ENCODE measurements at regions not wholly inside any gene's neighbourhood (a gene's known extent, or its start where the extent isn't known, plus 50 kb on each side); places are given as distances from the start of the nearest gene placed in this dataset.

DNA sequence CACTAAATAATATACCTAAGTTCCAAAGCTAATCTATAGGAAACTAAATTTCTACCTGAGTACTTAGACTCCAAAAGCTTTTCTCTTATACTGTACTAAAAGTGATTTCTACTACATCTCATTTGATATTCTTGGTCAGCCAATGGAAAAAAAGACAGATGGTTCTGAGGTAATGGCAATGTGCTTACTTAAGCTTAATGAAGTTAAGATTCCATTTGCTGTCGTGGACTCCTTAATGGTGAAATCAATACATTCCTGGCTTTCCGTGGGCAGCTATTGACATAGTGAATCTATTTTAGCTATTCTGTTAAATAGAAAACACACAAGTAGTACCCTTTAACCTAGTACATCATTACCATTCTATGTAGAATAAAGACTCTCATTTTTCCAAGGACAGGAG is 1825.6 kb upstream of the CDH9 start (continued):
- TF ChIP-seq, protein P1, sequence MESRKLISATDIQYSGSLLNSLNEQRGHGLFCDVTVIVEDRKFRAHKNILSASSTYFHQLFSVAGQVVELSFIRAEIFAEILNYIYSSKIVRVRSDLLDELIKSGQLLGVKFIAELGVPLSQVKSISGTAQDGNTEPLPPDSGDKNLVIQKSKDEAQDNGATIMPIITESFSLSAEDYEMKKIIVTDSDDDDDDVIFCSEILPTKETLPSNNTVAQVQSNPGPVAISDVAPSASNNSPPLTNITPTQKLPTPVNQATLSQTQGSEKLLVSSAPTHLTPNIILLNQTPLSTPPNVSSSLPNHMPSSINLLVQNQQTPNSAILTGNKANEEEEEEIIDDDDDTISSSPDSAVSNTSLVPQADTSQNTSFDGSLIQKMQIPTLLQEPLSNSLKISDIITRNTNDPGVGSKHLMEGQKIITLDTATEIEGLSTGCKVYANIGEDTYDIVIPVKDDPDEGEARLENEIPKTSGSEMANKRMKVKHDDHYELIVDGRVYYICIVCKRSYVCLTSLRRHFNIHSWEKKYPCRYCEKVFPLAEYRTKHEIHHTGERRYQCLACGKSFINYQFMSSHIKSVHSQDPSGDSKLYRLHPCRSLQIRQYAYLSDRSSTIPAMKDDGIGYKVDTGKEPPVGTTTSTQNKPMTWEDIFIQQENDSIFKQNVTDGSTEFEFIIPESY (IDR thresholded peaks at IDR 0.05; ENCODE audit: borderline replicate concordance, low read depth): no peak
- TF ChIP-seq, protein P2, sequence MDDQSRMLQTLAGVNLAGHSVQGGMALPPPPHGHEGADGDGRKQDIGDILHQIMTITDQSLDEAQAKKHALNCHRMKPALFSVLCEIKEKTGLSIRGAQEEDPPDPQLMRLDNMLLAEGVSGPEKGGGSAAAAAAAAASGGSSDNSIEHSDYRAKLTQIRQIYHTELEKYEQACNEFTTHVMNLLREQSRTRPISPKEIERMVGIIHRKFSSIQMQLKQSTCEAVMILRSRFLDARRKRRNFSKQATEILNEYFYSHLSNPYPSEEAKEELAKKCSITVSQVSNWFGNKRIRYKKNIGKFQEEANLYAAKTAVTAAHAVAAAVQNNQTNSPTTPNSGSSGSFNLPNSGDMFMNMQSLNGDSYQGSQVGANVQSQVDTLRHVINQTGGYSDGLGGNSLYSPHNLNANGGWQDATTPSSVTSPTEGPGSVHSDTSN (IDR thresholded peaks at IDR 0.05): no peak
- TF ChIP-seq, protein P3, sequence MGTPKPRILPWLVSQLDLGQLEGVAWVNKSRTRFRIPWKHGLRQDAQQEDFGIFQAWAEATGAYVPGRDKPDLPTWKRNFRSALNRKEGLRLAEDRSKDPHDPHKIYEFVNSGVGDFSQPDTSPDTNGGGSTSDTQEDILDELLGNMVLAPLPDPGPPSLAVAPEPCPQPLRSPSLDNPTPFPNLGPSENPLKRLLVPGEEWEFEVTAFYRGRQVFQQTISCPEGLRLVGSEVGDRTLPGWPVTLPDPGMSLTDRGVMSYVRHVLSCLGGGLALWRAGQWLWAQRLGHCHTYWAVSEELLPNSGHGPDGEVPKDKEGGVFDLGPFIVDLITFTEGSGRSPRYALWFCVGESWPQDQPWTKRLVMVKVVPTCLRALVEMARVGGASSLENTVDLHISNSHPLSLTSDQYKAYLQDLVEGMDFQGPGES (IDR thresholded peaks at IDR 0.05; ENCODE audit: low read depth, low read length): no peak
- TF ChIP-seq, protein P4, sequence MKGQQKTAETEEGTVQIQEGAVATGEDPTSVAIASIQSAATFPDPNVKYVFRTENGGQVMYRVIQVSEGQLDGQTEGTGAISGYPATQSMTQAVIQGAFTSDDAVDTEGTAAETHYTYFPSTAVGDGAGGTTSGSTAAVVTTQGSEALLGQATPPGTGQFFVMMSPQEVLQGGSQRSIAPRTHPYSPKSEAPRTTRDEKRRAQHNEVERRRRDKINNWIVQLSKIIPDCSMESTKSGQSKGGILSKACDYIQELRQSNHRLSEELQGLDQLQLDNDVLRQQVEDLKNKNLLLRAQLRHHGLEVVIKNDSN (IDR thresholded peaks at IDR 0.05; ENCODE audit: borderline replicate concordance, low read depth): no peak
- TF ChIP-seq EZH2phosphoT487 (IDR thresholded peaks at IDR 0.05; ENCODE audit: borderline replicate concordance, low read depth) (no peak), NFIC (IDR thresholded peaks at IDR 0.05; ENCODE audit: borderline replicate concordance) (no peak)
- TF ChIP-seq, protein P5, sequence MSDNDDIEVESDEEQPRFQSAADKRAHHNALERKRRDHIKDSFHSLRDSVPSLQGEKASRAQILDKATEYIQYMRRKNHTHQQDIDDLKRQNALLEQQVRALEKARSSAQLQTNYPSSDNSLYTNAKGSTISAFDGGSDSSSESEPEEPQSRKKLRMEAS (IDR thresholded peaks at IDR 0.05; ENCODE audit: low read depth): no peak

DNA sequence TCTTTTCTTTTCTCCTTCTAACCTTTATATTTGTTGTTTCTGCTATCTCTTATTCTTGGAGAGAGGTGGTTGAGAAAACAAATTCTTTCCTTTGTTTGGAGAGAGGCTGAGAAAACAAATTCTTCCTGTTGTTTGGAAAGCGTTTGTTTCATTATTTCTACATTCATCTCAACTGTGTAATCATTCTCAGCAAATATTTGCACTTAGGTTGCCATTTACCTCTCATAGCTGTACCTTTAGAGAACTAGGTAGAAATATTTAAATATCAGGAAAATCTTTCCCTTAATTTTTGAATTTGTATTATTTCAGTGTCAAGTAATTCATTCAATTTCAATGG is 1824.4 kb upstream of the CDH9 start:
- TF ChIP-seq NFIC (IDR thresholded peaks at IDR 0.05; ENCODE audit: borderline replicate concordance) (no peak), TEAD4 (IDR thresholded peaks at IDR 0.05; ENCODE audit: borderline replicate concordance, insufficient read depth) (no peak), GABPA (IDR thresholded peaks at IDR 0.05; ENCODE audit: low read depth) (no peak), ELF1 (IDR thresholded peaks at IDR 0.05) (no peak), RAD21 (IDR thresholded peaks at IDR 0.05; ENCODE audit: low read length) (no peak), MEF2A (IDR thresholded peaks at IDR 0.05; ENCODE audit: borderline replicate concordance, low read depth) (no peak), YY1 (IDR thresholded peaks at IDR 0.05; ENCODE audit: low read depth) (no peak), MXI1 (IDR thresholded peaks at IDR 0.05; ENCODE audit: low read depth, low read length) (no peak), NRF1 (IDR thresholded peaks at IDR 0.05; ENCODE audit: low read depth, low read length) (no peak), POLR2AphosphoS5 (IDR thresholded peaks at IDR 0.05; ENCODE audit: low read depth, low read length) (no peak), EP300 (IDR thresholded peaks at IDR 0.05; ENCODE audit: borderline replicate concordance in 1 of 2, low read depth in 1 of 2, low read length in 1 of 2) (no peak), SMC3 (IDR thresholded peaks at IDR 0.05; ENCODE audit: low read depth, low read length) (no peak), TCF12 (IDR thresholded peaks at IDR 0.05) (no peak), RXRA (IDR thresholded peaks at IDR 0.05; ENCODE audit: borderline replicate concordance, low read depth) (no peak), SIN3A (IDR thresholded peaks at IDR 0.05; ENCODE audit: borderline replicate concordance, low read depth, low read length) (no peak), FOXM1 (IDR thresholded peaks at IDR 0.05; ENCODE audit: low read depth) (no peak), FOXJ3 (CRISPR knock-in tag; IDR thresholded peaks at IDR 0.05) (no peak)
- TF ChIP-seq, protein P5 (IDR thresholded peaks at IDR 0.05; ENCODE audit: low read depth): no peak
- TF ChIP-seq, protein P2 (IDR thresholded peaks at IDR 0.05): no peak
- no peaks in the 10 kb centered on the region for H3K36me3 ChIP-seq (replicated peaks in 1 of 2; ENCODE audit: control insufficient read depth in 1 of 2, insufficient read depth in 2 of 2, low read length in 1 of 2)
- CTCF ChIA-PET: no interaction called here
- no peak overlapping the region for H3K4me2 ChIP-seq
- no peak overlapping the region for H3K4me3 ChIP-seq (ENCODE audit: low read depth in 2 of 2, low read length in 1 of 2)
- no peaks in the 10 kb centered on the region for H3K9me3 ChIP-seq
- H3K79me2 ChIP-seq (ENCODE audit: insufficient read depth): no peaks in the 10 kb centered on the region
- H3K9me2 ChIP-seq: no peaks in the 10 kb centered on the region
- H3K4me1 ChIP-seq (ENCODE audit: control insufficient read depth in 1 of 2, insufficient read depth in 2 of 2, low read depth in 1 of 2, low read length in 1 of 2): no peaks in the 10 kb centered on the region
- no peaks in the 10 kb centered on the region for H4K20me1 ChIP-seq (ENCODE audit: insufficient read depth)
- no peaks in the 10 kb centered on the region for H3K27me3 ChIP-seq (ENCODE audit: insufficient read depth)
- 4% methylated on average over 1 of the region's 1 CpG for WGBS (ENCODE audit: low lambda C conversion rate)
- no peak overlapping the region for H3K27ac ChIP-seq (ENCODE audit: low read depth in 2 of 2, low read length in 1 of 2)
- H3K9ac ChIP-seq: no peak overlapping the region
- no peak overlapping the region for H2AFZ ChIP-seq (ENCODE audit: low read depth)
- DNase-seq: no peak
- no peaks in the 10 kb centered on the region for H3F3A ChIP-seq (replicated peaks; ENCODE audit: insufficient read depth)
- POLR2A ChIA-PET: no interaction called here

All from SK-N-SH (cell line).